Activated CD4-positive, alpha-beta memory T cell treated with anti-CD3 and anti-CD28 coated beads, Interleukin-2, amount 10 ng/mL, durations not matched to agents 7 days and 5 days (primary cell): ENCODE measurements at regions not wholly inside any gene's neighbourhood (a gene's known extent, or its start where the extent isn't known, plus 50 kb on each side); places are given as distances from the start of the nearest gene placed in this dataset.
"Not testable (repeated sequence)": the region's sequence is repeated elsewhere in the genome, so short reads cannot be mapped to it uniquely, and the experiment has no call there.

ENCODE experiments used
- CTCF ChIA-PET: fragments of 350-600 bp; sonication (Branson Sonifier 250); formaldehyde crosslinking; loops from one replicate; lab custom pipeline; 2021; ENCODE audit warnings: antibody characterized with exemption, inconsistent platforms; lab: Charles Lee
- POLR2A ChIA-PET: fragments of 350-600 bp; sonication (Branson Sonifier 250); formaldehyde crosslinking; loops from one replicate; lab custom pipeline; 2021; ENCODE audit warnings: antibody characterized with exemption; lab: Charles Lee
- DNase-seq: peaks from one replicate; pipeline ENCODE4 v3.0.0-alpha.2; 2020
- H3K27ac Mint-ChIP-seq: one replicate; pipeline ENCODE4 v1.8.0; 2021; ENCODE audit warnings: mild to moderate bottlenecking, mixed read lengths
- H3K27me3 Mint-ChIP-seq: one replicate; pipeline ENCODE4 v1.8.0; 2021; ENCODE audit warnings: mixed read lengths
- H3K36me3 Mint-ChIP-seq: one replicate; pipeline ENCODE4 v1.8.0; 2021; ENCODE audit warnings: low read depth, mixed read lengths
- H3K4me1 Mint-ChIP-seq: one replicate; pipeline ENCODE4 v1.8.0; 2021; ENCODE audit warnings: mixed read lengths
- H3K4me3 Mint-ChIP-seq: one replicate; pipeline ENCODE4 v1.8.0; 2021; ENCODE audit warnings: mild to moderate bottlenecking, mixed read lengths
- H3K9me3 Mint-ChIP-seq: one replicate; pipeline ENCODE4 v1.8.0; 2021; ENCODE audit warnings: mixed read lengths

DNA sequence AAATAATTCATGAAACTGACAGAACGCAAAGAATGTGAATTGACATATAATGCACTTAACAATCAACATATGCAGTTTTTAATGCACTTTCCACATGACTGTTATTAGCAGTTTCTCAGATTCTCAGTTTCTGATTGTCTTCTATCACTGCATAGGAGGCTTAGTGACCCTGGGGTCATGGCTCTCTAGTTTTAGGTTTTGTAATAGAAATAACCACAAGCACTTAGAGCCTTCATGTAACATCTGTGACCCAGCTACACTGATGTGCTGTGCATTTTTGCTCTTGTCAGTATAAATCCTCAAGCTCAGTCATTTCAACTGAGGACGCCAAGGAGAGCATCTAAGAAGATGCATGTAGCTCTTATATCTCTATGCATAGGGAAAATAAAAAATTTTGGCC lies 163.1 kb upstream of the IZUMO3 start:
- CTCF ChIA-PET, result no interaction called here
- Mint-ChIP-seq H3K27ac (no peak overlapping the region), H3K4me1 (no peaks in the 10 kb centered on the region), H3K9me3 (peaks cover 2% of the 10 kb centered on the region), H3K4me3 (no peak overlapping the region), H3K36me3 (no peaks in the 10 kb centered on the region), H3K27me3 (no peaks in the 10 kb centered on the region)
- DNase-seq, result no peak
- POLR2A ChIA-PET, result no interaction called here

DNA sequence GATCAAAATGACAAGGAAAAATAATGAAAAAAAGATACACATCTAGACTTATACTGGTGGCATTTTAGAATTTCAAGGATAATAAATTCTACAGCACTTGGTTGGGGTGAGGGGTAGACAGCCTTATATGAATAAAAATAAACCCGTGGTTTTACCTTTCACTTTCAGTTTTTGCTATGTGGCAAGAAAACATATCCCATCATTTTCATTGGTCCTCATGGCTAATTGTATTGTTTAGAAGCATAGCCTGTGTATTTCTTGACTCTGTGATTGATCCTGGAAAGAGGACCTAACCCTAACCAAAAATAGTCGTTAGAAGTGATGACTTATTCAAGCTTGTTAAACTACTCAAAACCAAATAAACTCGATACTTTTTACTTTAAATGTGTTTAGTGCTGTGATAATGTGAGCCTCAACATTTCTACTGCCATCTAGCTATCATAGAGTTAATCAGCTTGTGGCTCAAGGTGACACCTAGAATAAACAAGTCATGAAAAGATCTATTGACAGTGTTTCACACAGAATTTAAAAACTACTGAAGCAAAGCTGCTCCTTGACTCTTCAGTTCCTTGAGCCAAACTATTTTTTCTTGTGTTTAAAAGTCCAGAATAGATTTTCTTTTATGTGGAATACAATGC lies 153.3 kb upstream of the IZUMO3 start:
- DNase-seq, result no peak
- H3K4me3 Mint-ChIP-seq, result no peak overlapping the region
- no peaks in the 10 kb centered on the region for H3K27me3 Mint-ChIP-seq
- CTCF ChIA-PET, result no interaction called here
- POLR2A ChIA-PET, result no interaction called here
- H3K36me3 Mint-ChIP-seq, result no peaks in the 10 kb centered on the region
- peaks cover 11% of the 10 kb centered on the region for H3K9me3 Mint-ChIP-seq
- H3K4me1 Mint-ChIP-seq, result no peaks in the 10 kb centered on the region
- no peak overlapping the region for H3K27ac Mint-ChIP-seq

DNA sequence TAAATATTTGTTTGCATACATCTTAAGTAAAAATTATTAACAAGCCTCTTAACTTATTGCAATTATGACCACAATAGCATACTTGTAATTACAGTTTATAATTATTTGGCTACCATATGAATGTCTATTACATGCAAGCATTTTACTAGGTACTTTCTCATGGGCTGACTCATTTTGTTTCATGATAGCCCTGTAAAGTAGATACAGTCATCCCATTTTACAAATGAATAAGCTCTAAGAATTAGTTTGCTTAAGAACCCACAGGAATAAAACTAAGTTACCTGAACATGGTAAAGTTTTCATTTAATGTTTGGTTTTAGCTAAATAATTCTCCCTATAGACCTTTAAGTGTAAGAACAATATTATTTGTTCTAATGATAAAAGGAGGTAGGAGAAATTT lies 126.6 kb upstream of the IZUMO3 start:
- DNase-seq, result no peak
- Mint-ChIP-seq H3K9me3 (peaks cover 17% of the 10 kb centered on the region), H3K36me3 (no peaks in the 10 kb centered on the region), H3K4me3 (no peak overlapping the region), H3K27ac (no peak overlapping the region), H3K4me1 (no peaks in the 10 kb centered on the region), H3K27me3 (no peaks in the 10 kb centered on the region)
- ChIA-PET CTCF (no interaction called here), POLR2A (no interaction called here)

DNA sequence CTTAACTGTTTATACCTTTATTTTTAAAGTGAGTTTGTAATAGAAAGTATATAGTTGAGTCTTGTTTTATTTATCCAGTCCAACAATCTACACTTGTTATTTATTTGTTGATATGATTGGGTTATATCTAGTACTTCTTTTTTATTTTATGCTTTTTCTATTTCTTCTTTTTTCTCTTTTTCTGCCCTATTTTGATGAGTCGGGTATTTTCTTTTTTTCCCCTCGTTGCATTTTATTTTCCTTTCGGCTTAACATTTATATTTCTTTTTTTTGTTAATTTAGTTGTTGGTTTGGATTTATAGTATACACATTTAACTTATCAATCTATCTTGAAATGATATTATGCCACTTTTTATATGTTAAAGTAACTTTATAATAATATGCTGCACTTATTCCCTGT lies 111.7 kb upstream of the IZUMO3 start:
- no peaks in the 10 kb centered on the region for H3K27me3 Mint-ChIP-seq
- H3K27ac Mint-ChIP-seq, result no peak overlapping the region
- H3K4me3 Mint-ChIP-seq, result no peak overlapping the region
- H3K36me3 Mint-ChIP-seq, result no peaks in the 10 kb centered on the region
- peaks cover 17% of the 10 kb centered on the region for H3K9me3 Mint-ChIP-seq
- POLR2A ChIA-PET, result no interaction called here
- DNase-seq, result no peak
- CTCF ChIA-PET, result no interaction called here
- H3K4me1 Mint-ChIP-seq, result no peaks in the 10 kb centered on the region

DNA sequence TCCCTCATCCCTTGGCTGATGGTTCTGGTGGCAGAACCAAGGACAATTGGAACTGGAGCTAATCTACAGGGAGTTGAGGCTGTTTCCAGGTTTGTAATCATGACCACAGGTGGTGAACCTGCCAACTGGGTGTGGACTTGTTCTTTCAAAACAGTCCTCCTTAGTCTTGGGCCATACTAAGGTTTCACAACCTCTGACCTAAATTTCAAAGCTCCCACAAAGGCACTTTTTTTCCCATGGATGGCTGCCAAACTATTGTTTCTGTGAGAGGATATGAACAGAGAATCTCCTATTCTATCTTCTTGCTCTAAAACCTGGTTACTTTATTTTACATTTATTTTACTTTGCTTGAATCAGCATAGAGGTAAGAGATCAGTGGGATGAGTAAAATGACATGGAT lies 106.5 kb upstream of the IZUMO3 start:
- Mint-ChIP-seq H3K4me1 (no peaks in the 10 kb centered on the region), H3K27ac (no peak overlapping the region), H3K4me3 (no peak overlapping the region), H3K9me3 (peaks cover 11% of the 10 kb centered on the region), H3K27me3 (no peaks in the 10 kb centered on the region), H3K36me3 (no peaks in the 10 kb centered on the region)
- ChIA-PET CTCF (no interaction called here), POLR2A (no interaction called here)
- no peak for DNase-seq

DNA sequence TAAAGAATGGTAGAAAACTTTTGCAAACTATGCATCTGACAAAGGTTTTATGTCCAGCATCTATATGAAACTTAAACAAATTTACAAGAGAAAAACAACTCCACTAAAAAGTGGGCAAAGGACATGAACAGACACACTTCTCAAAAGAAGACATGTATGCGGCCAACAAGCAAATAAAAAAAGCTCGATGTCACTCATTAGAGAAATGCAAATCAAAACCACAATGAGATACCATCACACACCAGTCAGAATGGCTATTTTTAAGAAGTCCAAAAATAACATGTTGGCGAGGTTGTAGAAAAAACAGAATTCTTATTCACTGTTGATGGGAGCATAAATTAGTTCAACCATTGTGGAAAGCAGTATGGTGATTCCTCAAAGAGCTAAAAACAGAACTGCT lies 83.1 kb upstream of the IZUMO3 start:
- POLR2A ChIA-PET, H3K27me3 Mint-ChIP-seq, H3K4me1 Mint-ChIP-seq, H3K36me3 Mint-ChIP-seq, DNase-seq, H3K27ac Mint-ChIP-seq, H3K4me3 Mint-ChIP-seq, CTCF ChIA-PET: not testable (repeated sequence)
- H3K9me3 Mint-ChIP-seq, result peaks cover 13% of the 10 kb centered on the region

DNA sequence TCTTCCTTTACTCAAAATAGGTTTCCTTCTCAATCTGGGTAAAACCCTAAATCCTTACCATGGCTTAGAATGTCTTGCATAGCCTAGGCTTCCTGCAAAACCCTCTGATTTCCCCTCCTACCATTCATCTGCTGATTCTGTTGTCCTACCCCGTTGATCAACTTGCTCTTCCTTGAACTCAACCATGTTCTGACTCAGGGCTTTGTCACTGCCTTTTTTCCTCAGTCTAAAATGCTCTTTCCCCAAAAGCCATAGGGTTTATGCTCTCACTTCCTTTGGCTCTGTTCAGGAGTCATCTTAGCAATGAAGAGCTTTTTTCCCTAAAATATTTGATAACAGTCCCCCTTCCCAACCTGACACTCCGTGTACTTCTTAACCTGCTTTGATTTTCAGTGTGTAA lies 79.4 kb upstream of the IZUMO3 start:
- DNase-seq, result no peak
- Mint-ChIP-seq H3K4me1 (no peaks in the 10 kb centered on the region), H3K27ac (no peak overlapping the region), H3K9me3 (peaks cover 13% of the 10 kb centered on the region), H3K36me3 (no peaks in the 10 kb centered on the region), H3K27me3 (no peaks in the 10 kb centered on the region), H3K4me3 (no peak overlapping the region)
- POLR2A ChIA-PET, result no interaction called here
- CTCF ChIA-PET, result no interaction called here

DNA sequence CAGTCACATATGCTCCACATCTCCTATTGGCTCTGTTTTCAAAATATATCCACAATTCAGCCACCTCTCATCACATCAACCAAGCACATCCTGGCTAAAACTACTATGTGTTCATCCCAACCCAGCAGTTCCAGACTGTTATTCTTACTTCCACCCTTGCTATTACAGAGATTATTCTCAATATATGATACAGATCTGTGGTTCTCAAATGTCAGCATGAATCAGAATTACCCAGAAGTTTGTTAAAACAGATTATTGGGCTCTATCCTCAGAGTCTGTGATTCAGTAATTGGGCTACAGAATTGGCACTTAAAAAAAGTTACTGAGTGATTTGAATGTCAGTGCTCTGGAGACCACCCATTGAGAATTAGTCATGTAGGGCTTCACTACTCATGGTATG lies 78.8 kb upstream of the IZUMO3 start:
- H3K27me3 Mint-ChIP-seq, result no peaks in the 10 kb centered on the region
- no peaks in the 10 kb centered on the region for H3K4me1 Mint-ChIP-seq
- H3K36me3 Mint-ChIP-seq, result no peaks in the 10 kb centered on the region
- H3K4me3 Mint-ChIP-seq, result no peak overlapping the region
- peaks cover 13% of the 10 kb centered on the region for H3K9me3 Mint-ChIP-seq
- no peak for DNase-seq
- H3K27ac Mint-ChIP-seq, result no peak overlapping the region
- POLR2A ChIA-PET, result no interaction called here
- CTCF ChIA-PET, result no interaction called here

DNA sequence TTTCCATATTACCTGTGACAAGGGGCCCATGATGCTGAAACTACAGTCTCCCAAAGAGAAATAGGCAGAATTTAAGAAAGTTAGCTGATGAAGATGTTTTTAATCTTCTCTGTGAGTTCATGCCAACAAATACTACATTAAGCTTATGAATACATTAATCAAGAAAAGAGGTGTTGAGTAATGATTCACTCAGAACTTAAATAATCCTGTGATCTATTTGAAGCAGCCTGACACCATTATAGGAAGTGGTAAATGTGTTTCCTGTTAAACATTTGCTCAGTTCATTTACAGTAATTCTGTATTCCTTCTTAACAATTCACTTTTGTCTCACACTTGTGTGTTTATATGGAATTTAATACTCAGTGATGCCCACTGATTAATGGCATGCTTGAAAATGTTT lies 75.0 kb upstream of the IZUMO3 start:
- Mint-ChIP-seq H3K9me3 (peaks cover 12% of the 10 kb centered on the region), H3K36me3 (no peaks in the 10 kb centered on the region), H3K27me3 (no peaks in the 10 kb centered on the region), H3K4me1 (no peaks in the 10 kb centered on the region), H3K4me3 (no peak overlapping the region), H3K27ac (no peak overlapping the region)
- ChIA-PET CTCF (no interaction called here), POLR2A (no interaction called here)
- DNase-seq, result no peak

DNA sequence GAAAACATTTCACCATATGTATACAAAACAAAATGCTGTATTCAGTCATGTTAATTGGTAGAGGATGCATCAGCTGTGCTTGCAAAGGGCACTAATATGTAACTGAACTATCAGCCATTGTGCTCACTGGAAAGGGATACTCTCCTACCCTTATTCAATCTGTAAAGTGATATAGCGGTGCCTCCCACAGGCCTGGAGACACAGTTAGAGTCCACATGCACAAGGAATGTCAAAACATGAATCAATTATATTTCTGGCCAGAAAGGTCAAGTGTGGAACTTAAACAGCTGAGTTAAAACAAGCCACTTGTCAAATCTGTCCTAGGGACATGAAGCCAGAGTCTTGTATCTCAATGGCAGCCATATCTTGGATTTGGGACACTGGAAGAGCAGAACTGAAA lies 71.2 kb upstream of the IZUMO3 start:
- H3K27ac Mint-ChIP-seq, result no peak overlapping the region
- H3K36me3 Mint-ChIP-seq, result no peaks in the 10 kb centered on the region
- POLR2A ChIA-PET, result no interaction called here
- no peak overlapping the region for H3K4me3 Mint-ChIP-seq
- no peak for DNase-seq
- H3K9me3 Mint-ChIP-seq, result peaks cover 11% of the 10 kb centered on the region
- CTCF ChIA-PET, result no interaction called here
- H3K27me3 Mint-ChIP-seq, result no peaks in the 10 kb centered on the region
- H3K4me1 Mint-ChIP-seq, result no peaks in the 10 kb centered on the region

DNA sequence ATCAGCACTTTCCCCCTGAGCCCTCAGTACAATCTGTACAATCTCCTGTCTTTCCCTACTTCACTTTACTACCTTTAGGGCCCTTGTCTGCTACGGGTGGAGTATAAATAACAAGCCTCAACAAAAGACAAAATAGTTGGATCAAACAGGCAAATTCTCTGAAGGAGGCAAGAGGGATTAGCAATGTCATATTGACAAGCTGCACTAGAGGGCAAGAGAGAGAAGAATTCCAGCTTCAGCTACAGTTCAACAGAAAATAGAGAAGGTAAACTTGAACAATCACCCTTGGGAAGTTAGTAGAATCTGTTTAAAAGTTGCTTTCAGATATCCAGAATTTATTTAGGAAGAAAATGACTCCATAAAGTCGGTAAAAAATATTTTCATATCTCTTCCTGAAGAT lies 68.4 kb upstream of the IZUMO3 start:
- DNase-seq, result no peak
- Mint-ChIP-seq H3K9me3 (peaks cover 16% of the 10 kb centered on the region), H3K4me3 (no peak overlapping the region), H3K4me1 (no peaks in the 10 kb centered on the region), H3K27me3 (no peaks in the 10 kb centered on the region), H3K27ac (no peak overlapping the region), H3K36me3 (no peaks in the 10 kb centered on the region)
- CTCF ChIA-PET, result no interaction called here
- POLR2A ChIA-PET, result no interaction called here

DNA sequence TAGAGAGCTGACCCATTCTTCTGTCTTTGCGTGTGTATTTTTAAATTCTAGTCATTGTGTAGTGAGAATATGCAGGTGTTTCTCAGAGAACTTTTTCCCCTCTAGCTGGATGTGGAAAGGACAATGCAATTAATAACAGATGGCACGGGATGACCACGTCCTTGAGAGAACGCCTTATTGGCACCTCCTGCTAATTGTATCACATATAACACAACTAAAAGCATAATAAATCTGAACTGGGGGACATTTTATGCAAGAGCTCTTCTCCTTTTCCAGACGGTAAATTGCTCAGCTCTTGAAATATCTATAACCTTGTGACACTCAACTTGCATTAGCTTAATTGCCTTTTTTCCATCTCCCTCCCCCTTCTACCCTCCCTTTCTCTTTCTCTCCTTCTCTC lies 62.9 kb upstream of the IZUMO3 start:
- no peak overlapping the region for H3K4me3 Mint-ChIP-seq
- CTCF ChIA-PET, result no interaction called here

DNA sequence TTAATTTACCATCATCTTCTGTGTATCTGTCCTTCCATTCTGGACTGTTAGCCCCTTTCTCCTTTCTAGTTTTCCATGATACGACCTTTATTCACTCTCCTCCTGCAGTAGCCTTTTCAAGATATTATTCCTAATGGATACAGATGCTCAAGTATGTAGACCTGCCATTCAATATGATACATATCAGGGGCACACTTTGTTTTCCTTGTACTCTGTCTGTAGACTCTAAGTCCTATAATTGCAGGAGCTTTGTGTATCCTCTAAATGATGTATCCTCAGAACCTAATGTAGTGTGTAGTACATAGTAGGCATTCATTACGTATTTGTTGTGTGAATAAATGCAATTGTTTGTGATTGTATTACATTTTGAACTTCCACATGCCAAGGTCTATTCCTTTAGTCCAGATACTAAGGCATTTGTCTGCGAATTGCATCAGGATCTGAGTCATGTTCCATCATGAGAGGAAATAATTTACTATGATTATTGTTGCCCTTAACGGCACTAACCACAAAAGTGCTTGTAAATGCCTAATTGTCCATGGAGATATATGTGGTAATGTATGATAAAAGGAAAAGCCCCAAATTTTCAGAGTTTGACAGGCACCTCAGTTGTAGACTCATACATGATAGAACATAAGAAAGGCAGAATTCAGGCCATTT lies 57.1 kb upstream of the IZUMO3 start:
- Mint-ChIP-seq H3K36me3 (no peaks in the 10 kb centered on the region), H3K9me3 (peaks cover 13% of the 10 kb centered on the region), H3K4me1 (no peaks in the 10 kb centered on the region), H3K27me3 (no peaks in the 10 kb centered on the region), H3K27ac (no peak overlapping the region), H3K4me3 (no peak overlapping the region)
- POLR2A ChIA-PET, result no interaction called here
- DNase-seq, result no peak
- CTCF ChIA-PET, result no interaction called here

More for the DNA sequence above, 62.9 kb upstream of the IZUMO3 start:
- DNase-seq, result no peak
- peaks cover 10% of the 10 kb centered on the region for H3K9me3 Mint-ChIP-seq
- no peaks in the 10 kb centered on the region for H3K36me3 Mint-ChIP-seq
- H3K27me3 Mint-ChIP-seq, result no peaks in the 10 kb centered on the region
- POLR2A ChIA-PET, result no interaction called here
- no peak overlapping the region for H3K27ac Mint-ChIP-seq
- H3K4me1 Mint-ChIP-seq, result no peaks in the 10 kb centered on the region
